Loucy (cell line): ENCODE measurements at regions not wholly inside any gene's neighbourhood (a gene's known extent, or its start where the extent isn't known, plus 50 kb on each side); places are given as distances from the start of the nearest gene placed in this dataset.

ENCODE experiments used
- H2AFZ ChIP-seq: fragments of 200-600 bp; sonication (generic); 2 replicates; pipeline ENCODE4 v1.6.0; 2016; ENCODE audit warnings: antibody characterized with exemption, mild to moderate bottlenecking, low read length, moderate library complexity
- H3F3A ChIP-seq: fragments of 200-600 bp; 2 replicates; pipeline ENCODE4 v1.6.0; 2016; ENCODE audit warnings: antibody characterized with exemption, low read depth, mild to moderate bottlenecking
- H3K27me3 ChIP-seq: fragments of 200-600 bp; sonication (generic); 2 replicates; pipeline ENCODE4 v1.6.1; 2014; ENCODE audit warnings: low read length, mild to moderate bottlenecking; ENCODE audit not compliant: insufficient read depth, poor library complexity, severe bottlenecking
- H3K36me3 ChIP-seq: fragments of 200-600 bp; sonication (generic); 2 replicates; pipeline ENCODE4 v1.6.1; 2016; ENCODE audit warnings: low read length; ENCODE audit not compliant: insufficient read depth
- H3K4me1 ChIP-seq: fragments of 200-600 bp; sonication (generic); 2 replicates; pipeline ENCODE4 v1.5.1; 2014; ENCODE audit warnings: low read length, mild to moderate bottlenecking; ENCODE audit not compliant: insufficient read depth, poor library complexity, severe bottlenecking
- H3K4me2 ChIP-seq: fragments of 200-600 bp; sonication (generic); 2 replicates; pipeline ENCODE4 v1.6.0; 2014; ENCODE audit warnings: antibody characterized with exemption, low read length, low read depth, mild to moderate bottlenecking; ENCODE audit not compliant: poor library complexity, severe bottlenecking
- H3K4me3 ChIP-seq: fragments of 200-600 bp; sonication (generic); 2 replicates; pipeline ENCODE4 v1.5.1; 2014; ENCODE audit warnings: low read length, mild to moderate bottlenecking, mixed read lengths; ENCODE audit not compliant: poor library complexity, severe bottlenecking
- H3K79me2 ChIP-seq: fragments of 200-600 bp; sonication (generic); 2 replicates; pipeline ENCODE4 v1.6.1; 2014; ENCODE audit warnings: low read length; ENCODE audit not compliant: insufficient read depth
- H3K9ac ChIP-seq: fragments of 200-600 bp; sonication (generic); 2 replicates; pipeline ENCODE4 v1.6.0; 2014; ENCODE audit warnings: mild to moderate bottlenecking, low read depth, low read length, moderate library complexity; ENCODE audit not compliant: poor library complexity, severe bottlenecking
- H3K9me2 ChIP-seq: fragments of 200-600 bp; sonication (generic); replicated peaks from 2 replicates; pipeline ENCODE4 v1.6.1; 2016; ENCODE audit warnings: low read depth, low read length, mixed read lengths
- H3K9me3 ChIP-seq: fragments of 200-600 bp; sonication (generic); 2 replicates; pipeline ENCODE4 v1.6.1; 2014; ENCODE audit warnings: mild to moderate bottlenecking, antibody characterized with exemption, low read length, low read depth; ENCODE audit not compliant: insufficient read depth
- H4K20me1 ChIP-seq: fragments of 200-600 bp; sonication (generic); 2 replicates; pipeline ENCODE4 v1.6.0; 2014; ENCODE audit warnings: antibody characterized with exemption, low read length, mild to moderate bottlenecking; ENCODE audit not compliant: insufficient read depth, poor library complexity, severe bottlenecking
- EZH2phosphoT487 ChIP-seq: fragments of 200-600 bp; IDR thresholded peaks from 2 replicates; pipeline ENCODE4 v1.6.1; 2018; ENCODE audit warnings: antibody characterized with exemption, mild to moderate bottlenecking, moderate library complexity, borderline replicate concordance
- TF ChIP-seq, protein P1 (sequence below): fragments of 200-600 bp; sonication (generic); conservative IDR thresholded peaks from 2 replicates; pipeline ENCODE4 v1.5.1; 2014; ENCODE audit warnings: mild to moderate bottlenecking, antibody characterized with exemption, low read length

- Histone ChIP-seq H3F3A (no peaks in the 10 kb centered on the region), H4K20me1 (no peaks in the 10 kb centered on the region), H3K9me3 (no peaks in the 10 kb centered on the region), H2AFZ (no peak overlapping the region), H3K9ac (no peak overlapping the region), H3K79me2 (no peaks in the 10 kb centered on the region), H3K4me2 (no peak overlapping the region), H3K4me3 (no peak overlapping the region), H3K27me3 (no peaks in the 10 kb centered on the region), H3K4me1 (peaks cover 7% of the 10 kb centered on the region), H3K9me2 (no peaks in the 10 kb centered on the region), H3K36me3 (no peaks in the 10 kb centered on the region)
- TF ChIP-seq, protein P1, sequence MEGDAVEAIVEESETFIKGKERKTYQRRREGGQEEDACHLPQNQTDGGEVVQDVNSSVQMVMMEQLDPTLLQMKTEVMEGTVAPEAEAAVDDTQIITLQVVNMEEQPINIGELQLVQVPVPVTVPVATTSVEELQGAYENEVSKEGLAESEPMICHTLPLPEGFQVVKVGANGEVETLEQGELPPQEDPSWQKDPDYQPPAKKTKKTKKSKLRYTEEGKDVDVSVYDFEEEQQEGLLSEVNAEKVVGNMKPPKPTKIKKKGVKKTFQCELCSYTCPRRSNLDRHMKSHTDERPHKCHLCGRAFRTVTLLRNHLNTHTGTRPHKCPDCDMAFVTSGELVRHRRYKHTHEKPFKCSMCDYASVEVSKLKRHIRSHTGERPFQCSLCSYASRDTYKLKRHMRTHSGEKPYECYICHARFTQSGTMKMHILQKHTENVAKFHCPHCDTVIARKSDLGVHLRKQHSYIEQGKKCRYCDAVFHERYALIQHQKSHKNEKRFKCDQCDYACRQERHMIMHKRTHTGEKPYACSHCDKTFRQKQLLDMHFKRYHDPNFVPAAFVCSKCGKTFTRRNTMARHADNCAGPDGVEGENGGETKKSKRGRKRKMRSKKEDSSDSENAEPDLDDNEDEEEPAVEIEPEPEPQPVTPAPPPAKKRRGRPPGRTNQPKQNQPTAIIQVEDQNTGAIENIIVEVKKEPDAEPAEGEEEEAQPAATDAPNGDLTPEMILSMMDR: no peak
- no peak for TF ChIP-seq EZH2phosphoT487
These were observed 222.9 kb upstream of the IRX5 start for GRCh38 chr16:54707813-54708212.

- no peak overlapping the region for H3K4me3 ChIP-seq
- H2AFZ ChIP-seq: no peak overlapping the region
- no peaks in the 10 kb centered on the region for H3K27me3 ChIP-seq
- no peak for TF ChIP-seq EZH2phosphoT487
- TF ChIP-seq, protein P1: no peak
- H3K9ac ChIP-seq: no peak overlapping the region
- no peaks in the 10 kb centered on the region for H3F3A ChIP-seq
- no peaks in the 10 kb centered on the region for H3K9me3 ChIP-seq
- no peaks in the 10 kb centered on the region for H4K20me1 ChIP-seq
- H3K79me2 ChIP-seq: no peaks in the 10 kb centered on the region
- H3K4me2 ChIP-seq: no peak overlapping the region
- peaks cover 7% of the 10 kb centered on the region for H3K4me1 ChIP-seq
- H3K9me2 ChIP-seq: no peaks in the 10 kb centered on the region
- no peaks in the 10 kb centered on the region for H3K36me3 ChIP-seq
These were observed 224.3 kb upstream of the IRX5 start for GRCh38 chr16:54706406-54706805.

- peak overlapping the region; percentile 23 for H2AFZ ChIP-seq
- H4K20me1 ChIP-seq: no peaks in the 10 kb centered on the region
- no peaks in the 10 kb centered on the region for H3K9me2 ChIP-seq
- TF ChIP-seq, protein P1: no peak
- no peak for TF ChIP-seq EZH2phosphoT487
- H3F3A ChIP-seq: no peaks in the 10 kb centered on the region
- H3K9ac ChIP-seq: no peak overlapping the region
- H3K79me2 ChIP-seq: no peaks in the 10 kb centered on the region
- H3K4me3 ChIP-seq: no peak overlapping the region
- peaks cover 7% of the 10 kb centered on the region for H3K4me1 ChIP-seq
- H3K9me3 ChIP-seq: no peaks in the 10 kb centered on the region
- no peaks in the 10 kb centered on the region for H3K36me3 ChIP-seq
- H3K4me2 ChIP-seq: no peak overlapping the region
- H3K27me3 ChIP-seq: no peaks in the 10 kb centered on the region
These were observed 227.3 kb upstream of the IRX5 start for GRCh38 chr16:54703339-54703738.
